ENCODE measurements at regions not wholly inside any gene's neighbourhood (a gene's known extent, or its start where the extent isn't known, plus 50 kb on each side); places are given as distances from the start of the nearest gene placed in this dataset.

DNA sequence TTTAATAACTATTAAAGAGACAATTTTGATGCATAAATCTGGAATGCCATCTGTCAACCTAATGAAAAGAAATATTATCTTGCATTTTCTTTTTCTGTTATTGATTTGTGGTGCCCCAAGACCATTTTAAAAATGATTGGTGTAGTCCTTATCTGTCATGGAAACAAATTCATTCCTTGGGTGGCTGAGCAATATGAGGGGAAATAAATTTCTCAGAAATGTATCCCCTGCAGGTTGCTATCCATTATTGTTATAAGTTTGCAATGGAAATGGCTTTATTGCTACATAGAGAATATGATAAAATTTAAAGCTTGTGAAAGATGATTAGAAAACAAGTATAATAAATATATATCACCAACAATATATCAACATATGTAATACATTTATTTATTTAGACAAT, 607.0 kb downstream of the DNAJB9 start:
- DNase-seq, result no peak

DNA sequence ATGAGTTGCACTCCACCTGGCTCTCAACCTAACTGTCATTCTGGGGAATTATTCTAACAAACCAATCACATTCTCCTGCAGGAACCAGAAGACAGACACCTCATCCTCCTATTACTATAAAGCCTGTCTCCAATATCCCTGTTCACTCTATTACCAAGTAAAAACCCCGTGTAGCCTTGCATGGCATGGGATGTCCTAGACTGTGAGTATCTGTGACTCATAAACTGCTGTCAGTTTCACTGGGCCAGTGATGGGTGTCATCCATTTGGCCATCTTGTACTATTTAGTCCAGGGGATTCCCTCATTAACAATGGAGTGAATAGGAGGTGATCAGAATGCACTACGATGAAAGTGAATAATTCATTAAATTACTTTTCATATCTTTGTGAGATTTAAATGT, 608.7 kb downstream of the DNAJB9 start:
- no peak for DNase-seq

DNA sequence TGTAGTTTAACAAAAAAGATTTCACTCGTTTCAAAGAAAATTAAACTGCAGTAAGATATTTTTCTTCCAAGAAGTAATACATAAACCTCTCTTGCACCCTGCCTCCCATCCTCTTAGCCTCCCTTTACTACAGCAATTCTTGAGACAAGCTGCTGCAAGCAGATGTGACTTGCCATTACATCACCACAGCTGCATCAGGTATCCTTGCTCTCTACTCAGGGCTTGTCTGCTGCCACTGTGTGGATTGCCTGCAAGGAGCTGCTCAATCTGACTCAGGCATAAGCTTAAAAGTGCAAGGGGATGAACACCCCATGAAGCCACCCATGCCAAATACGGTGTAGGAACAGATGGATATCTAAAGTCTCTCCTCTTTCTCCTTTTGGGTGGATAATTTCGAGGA, 609.9 kb downstream of the DNAJB9 start:
- DNase-seq, result no peak

DNA sequence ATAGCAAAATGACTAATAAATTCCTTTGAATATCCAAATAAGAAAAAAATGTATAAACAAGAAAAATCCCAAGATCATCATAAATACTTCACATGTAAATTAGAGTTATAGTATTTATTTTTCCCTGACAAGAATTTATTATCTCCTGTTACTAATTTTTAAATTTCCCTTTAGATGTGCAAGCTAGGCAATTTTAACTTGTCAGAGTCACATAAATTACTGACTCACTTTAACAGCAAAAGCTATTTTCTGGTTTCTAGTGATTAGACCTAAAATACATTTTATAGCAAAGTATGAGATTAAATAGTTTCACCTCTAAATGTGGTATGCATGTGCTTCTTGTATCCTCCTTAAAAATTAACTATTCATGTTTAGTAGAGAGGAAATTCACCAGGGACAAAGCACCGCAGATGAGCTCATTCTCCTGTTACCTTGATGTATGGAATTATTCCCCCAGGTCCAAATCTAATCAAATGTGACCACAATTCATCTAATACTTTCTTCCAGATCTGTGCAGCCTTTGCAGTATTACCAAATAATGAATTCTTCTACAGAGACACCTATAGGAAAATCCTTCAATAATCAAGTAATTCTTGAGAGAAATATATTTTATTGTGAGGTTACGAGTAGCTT, 621.2 kb downstream of the DNAJB9 start:
- no peak for DNase-seq

DNA sequence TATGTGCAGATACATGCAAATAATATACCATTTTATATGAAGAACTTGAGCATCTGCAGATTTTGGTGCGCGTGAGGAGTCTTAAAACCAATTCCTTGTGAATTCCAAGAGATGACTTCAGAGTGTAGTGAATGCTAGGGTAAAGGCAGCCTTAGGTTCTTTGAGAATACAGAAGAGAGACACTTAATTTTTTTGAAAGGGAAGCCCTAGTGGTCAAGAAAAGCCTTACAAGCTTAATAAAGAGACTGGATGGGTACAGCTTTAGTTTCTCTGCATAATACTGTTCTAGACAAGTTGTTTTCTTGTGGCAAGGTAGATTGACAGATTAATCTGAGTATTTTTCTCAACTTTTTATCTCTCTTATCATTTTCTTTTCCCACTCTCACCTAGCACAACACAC, 636.5 kb downstream of the DNAJB9 start:
- DNase-seq, result no peak

DNA sequence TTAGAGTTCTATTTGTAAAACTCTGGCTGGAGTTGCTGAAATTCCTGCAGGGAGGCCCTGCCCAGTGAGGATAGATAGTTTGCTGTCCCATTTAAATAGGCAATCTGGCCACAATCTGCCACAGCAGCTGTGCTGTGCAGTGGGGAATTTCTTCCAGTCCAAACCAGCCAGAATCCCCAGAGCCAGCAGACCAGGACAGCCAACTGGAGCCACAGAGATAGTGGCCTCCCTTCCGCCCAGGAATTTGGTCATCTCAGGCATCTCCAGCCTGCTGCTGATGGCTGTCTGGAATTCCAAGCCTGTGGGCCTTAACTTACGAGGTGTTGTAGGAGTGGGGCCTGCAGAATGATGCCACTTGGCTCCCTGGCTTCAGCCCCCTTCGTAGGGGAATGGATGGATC, 643.4 kb downstream of the DNAJB9 start:
- DNase-seq, result no peak

DNA sequence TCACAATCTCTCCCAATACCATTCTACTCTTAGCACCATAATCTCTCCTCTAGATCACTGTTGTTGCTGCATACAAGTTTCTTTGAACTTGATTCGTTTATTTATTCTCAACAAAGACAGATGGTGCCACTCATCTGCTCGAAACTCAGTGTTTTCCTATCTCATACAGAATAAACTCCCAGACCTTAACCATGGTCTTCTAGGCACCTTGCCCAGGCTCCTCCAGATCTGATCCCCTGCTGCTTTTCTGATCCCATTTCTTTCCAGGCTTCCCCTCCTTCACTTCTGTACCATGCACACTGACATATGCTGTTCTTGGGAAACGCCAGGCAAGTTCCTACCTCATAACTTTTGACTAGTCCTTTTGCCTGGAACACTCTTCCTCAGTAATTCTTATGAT, 645.7 kb downstream of the DNAJB9 start:
- DNase-seq, result no peak

DNA sequence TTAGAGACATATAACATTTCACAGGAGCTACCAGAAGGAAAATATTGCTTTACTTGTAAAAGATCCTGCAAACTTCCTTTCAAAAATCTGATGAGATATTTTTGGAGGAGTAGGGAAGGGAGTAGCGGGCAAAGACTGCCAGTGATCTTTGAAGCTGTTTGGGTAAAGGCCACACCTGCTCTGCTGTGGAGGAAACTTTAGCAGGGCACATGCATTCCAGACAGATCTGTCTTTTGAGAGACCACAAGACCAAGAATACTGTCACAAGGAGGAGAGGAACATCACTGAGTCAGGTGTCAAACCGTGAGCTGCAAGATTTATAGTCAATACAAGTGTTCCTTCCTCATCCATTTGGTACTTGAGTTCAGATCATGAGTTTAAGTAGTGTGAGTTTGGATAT, 654.4 kb downstream of the DNAJB9 start:
- no peak for DNase-seq

DNA sequence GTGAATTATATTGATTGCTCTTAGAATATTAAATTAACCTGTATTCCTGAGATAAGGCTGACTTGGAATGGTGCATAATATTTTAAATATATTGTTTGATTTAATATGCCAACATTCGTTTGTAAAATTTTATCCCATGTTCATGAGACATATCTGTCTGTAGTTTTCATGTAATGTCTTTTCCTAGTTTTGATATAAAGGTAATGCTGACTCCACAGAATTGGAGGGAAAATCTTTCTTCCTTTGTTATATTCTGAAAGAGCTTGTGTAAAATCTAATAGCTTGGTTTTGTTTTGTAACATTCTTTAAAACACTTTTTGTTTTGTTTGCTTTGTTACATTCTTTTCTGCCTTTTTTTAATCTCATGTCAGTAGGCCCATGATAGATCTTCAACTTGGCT, 657.0 kb downstream of the DNAJB9 start:
- DNase-seq, result no peak

DNA sequence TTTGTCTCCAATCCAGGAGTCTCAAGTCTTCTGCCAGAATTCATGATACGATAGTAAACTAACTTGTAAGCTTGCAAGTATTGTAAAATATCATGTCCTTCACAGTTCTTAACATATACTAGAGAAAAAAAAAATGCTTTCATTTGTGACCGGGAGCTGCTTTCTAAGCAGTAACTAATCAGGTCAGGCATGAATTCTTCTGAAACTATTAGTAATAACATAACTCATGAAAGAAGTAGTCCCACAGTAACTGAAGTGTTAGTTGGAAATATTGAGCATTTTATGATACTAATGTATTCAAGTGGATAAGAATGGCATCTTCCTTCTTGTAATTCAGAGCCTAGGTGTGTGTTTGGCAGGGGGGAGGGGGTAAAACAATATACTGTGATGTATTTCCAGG, 665.6 kb downstream of the DNAJB9 start:
- DNase-seq, result no peak

DNA sequence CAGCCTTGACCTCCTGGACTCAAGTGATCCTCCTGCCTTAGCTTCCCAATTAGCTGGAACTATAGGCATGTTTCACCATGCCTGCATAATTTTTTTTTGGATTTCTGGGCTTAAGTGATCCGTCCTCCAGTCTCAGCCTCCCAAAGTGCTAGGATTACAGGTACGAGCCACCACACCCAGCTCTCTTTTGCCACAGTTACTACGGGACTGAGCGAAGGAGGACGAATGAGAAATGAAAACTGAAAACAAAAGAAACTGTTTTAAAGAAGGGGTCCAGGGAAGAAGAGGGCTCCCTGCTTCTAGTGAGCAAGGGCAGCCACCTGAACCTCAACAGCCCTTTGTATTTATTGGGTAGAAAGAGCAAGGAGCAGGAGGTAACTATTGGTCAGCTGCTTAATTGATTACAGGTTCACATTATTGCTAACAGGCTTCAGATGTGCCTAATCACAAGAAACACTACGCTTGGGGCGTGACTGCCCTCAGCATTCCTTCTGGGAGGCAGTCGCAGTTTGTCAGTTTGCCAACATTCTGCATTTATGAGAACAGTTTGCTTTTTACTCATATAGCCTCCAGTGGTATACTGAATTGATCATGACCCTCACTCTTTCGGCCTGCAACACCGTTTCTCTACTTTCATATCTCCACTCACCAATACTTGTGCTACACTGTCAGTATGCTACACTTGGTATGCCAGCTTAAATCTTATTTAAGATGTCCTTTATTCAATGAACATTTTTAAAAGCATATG, 676.8 kb downstream of the DNAJB9 start:
- DNase-seq, result no peak

DNA sequence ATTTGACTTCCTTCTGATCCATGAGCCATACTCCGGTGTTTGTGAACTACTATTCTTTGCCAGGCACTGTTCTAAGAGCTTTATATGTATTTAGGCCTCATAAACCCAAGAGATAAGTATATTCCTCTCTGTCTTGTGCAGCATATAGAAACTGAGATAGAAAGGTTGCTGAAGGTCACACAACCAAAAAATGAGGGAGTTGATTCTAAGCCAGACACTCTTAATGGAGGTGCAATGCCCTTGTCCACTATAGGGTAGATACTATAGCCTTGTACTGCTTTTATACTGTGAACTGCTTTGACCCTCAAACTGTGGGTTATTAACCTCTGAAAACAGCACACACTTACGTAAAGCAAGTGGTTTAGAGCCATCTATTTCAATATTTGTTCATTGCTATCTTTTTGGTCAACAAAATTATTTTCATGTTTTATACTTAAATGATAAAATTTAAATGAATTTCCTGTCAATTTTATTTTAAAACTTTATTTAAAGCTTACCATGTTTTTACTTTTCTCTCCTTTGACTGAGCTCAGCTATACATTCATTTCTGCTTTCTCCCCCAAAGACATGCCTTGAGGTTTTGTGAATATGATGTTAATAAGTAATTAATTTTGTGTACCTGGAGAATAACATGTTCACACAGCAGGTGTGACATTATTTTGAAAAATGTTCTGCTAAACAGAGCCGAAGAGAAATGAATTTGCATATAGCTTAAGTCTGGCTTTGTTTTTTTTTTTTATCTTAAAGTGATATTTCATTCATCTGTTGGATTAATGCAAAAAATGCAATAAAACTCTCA, 687.3 kb downstream of the DNAJB9 start:
- no peak for DNase-seq

DNA sequence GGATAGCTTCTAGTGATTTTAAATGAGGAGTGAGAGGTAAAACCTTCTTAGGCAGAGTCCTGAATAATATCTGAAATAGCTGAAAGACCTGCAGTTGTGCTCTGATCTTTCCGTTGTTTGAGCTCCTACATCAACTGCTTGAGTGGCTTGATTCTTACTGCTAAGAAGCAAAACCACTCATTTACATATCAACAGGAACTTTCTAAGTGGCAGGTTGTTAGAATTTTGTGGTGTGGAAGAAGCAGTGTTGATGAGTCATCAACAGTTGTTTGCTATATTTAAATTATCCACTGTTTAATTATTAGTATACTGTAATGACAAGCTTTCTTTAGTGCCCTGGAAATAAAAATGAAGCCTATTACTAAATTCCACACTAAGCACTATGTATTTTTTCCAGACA, 689.5 kb downstream of the DNAJB9 start:
- no peak for DNase-seq

DNA sequence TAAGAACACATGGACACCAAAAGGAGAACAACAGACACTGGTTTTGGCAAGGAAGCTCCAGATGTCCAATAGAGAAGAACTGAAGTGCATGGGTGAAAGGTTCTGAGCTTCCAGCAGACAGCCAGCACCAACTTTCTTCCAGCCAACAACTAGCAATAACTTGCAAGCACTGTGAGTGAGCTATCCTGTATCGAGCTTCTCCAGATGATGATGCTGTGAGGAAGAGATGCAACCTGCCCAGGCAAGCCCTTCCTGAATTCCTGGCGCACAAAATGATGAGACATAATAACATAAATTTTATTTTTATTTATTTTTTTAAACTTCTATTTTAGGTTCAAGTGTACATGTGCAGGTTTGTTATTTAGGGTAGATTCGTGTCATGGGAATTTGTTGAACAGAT, 692.1 kb downstream of the DNAJB9 start:
- DNase-seq, result no peak

DNA sequence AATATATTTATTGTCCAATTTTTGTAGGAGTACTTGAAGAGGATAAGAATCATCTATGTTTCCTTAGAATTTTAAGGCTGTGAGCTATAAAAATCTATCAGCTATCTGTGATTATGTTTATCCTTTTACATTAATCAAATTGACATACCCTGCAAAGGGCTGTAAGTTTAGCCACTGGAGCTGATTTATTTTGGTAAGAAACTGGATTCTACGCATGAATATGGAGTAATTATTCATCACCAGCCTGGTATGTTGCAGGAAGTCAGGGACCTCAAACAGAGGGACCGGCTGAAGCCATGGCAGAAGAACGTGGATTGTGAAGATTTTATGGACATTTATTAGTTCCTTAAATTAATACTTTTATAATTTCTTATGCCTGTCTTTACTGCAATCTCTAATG, 696.9 kb downstream of the DNAJB9 start:
- DNase-seq, result no peak

DNA sequence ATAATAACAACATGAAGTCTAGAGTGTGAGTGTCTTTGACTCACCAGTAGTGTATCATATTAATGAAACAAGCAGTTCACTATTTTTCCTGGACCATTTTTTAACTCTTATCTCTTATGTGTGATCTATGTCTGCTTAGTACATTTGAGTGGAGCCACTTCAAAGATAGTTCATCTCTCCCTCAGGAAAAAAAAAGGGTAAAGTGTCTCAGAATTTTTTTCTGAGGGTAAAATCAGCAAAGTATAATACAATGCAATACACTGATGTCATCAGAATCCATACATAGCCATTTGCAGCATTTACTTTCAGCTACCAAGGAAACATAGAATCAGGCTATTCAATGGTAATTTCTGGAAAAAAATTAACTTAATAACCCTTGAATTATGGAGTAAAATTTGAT, 706.7 kb downstream of the DNAJB9 start:
- DNase-seq, result no peak

DNA sequence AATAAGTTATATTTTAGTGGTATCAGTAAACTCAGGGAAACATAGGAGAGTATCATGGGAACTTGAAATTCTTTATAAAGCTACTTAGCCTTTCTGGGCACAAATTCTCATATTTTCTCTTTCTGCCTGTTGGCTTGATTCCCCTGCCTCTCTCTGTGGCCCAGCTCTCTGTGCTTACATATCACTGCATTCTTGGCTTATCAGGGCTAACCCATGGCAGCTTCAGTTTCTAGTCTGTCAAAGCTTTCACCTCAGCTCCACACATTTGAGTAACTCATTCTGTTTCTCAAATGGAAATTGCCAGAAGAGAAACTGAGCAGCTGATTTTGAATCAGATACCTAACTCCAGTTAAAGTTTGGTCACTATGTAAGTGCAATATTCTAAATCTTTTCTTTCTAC, 713.1 kb downstream of the DNAJB9 start:
- DNase-seq, result no peak

DNA sequence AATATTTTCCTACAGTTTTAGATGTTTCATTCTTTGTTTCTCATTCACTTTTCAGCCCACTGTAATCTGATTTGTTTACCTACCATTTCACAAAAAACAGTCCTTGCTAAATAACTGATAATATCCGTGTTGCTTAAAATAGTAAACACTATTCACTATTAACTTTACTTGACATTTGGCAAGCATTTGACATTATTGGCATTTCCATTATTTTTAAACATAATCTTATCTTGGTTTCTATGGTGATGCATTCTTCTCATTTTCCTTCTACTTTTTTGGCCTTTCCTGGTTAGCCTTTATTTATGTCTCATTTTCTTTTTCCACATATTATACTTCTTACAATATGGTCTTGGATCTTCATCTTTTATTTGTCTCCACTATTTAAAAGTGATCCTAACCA, 715.3 kb downstream of the DNAJB9 start:
- no peak for DNase-seq

DNA sequence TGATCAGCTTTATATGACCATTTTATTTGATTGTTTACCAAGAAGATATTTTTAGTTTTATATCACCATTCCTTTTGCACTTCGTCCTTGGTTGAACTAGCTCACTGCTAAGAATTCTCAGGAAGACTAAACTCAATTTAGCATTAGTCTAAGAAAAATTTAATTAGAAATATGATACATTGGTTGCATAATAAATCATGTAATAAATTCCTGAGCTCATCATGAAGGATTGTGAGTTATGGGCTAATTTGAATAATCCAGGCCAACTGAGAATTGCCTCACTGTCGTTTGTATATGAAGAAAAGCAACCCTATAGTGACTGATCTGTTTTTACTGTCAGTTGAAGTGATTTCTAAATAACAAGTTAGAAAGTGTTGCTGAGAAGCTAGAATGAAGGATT, 725.5 kb downstream of the DNAJB9 start:
- no peak for DNase-seq

DNA sequence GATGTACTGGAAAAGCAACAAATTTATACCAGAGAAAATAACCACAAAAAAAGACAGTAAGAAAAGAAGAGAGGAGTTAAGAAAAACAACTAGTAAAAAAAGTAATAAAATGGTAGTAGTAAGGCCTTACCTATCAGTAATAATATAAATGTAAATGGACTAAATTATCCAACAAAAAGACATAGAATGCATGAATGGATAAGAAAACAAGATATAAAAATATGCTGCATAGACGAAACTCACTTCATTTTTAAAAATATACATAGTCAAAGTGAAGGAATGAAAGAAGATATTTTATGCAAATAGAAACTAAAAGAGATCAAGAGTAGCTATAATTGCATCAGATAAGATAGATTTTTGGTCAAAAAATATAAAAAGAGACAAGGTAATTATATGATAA, 739.1 kb downstream of the DNAJB9 start:
- DNase-seq, result no peak

DNA sequence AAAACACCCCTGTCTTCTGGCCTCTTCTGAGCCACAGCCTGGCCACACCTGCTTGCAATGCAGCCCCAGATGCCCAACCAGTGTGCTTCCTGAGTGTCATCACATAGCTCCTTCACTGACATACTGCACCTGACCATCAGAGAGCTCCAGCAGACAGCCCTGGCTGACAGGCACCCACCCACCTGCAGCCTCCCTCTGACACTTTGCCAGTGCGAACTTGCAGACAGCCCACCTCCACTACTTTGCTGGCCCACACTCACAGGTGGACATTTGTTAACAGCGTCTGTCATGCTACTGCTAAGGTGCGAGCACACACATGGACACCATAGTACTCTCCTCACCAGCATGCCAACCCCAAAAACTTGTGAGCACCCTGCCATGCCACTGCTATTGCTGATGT, 740.1 kb downstream of the DNAJB9 start:
- no peak for DNase-seq

DNA sequence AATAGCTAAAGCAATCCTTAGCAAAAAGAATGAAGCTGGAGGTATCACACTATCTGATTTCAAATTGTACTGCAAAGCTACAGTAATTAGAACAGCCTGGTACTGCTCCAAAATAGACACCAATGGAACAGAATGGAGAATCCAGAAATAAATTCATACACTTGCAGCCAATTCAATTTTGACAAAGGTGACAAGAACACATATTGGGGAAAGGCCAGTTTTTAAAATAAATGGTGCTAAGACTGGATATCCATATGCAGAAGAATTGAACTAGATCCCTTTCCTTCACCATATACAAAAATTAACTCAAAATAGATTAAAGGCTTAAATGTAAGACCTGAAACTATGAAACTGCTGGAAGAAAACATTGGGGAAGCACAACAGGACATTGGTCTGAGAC, 748.5 kb downstream of the DNAJB9 start:
- no peak for DNase-seq

DNA sequence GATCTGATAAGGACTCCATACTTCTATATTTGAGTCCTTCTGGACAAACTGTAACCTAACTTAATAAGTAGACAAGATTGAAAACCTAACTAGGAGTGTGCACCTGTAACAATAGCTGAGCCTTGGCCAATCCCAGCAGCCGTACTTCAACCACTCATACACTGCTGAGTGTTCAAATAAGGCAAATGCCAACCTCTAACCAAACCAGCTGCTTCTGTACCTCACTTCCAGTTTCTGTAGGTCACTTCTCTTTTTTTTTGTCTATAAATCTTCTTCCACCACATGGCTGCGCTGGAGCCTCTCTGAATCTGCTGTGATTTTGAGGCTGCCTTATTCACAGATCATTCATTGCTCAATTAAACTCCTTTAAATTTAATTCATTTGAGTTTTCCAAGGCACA, 753.2 kb downstream of the DNAJB9 start:
- DNase-seq, result no peak

DNA sequence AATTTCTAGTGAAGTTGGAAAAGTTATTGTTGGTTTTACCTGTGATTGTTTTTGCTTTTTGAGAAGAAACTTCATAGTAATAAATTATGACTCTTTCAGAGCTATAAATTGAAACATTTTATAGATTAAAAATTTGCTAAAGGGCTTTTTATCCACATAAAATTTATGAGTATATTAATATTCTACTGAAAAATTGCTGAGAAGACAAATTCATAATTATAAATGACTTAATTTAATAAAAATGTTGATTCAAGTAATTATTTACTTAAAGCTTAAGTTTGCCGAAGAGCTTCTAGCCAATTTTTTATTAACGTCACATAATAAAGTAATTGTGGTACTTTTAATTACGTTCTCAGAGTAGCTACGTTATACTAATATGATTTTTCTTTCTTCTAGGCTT, 761.7 kb downstream of the DNAJB9 start:
- DNase-seq, result no peak

All from CD4-positive, alpha-beta T cell treated with Interleukin-6 for 4 hours (primary cell).